GM12878 (cell line): ENCODE measurements at regions not wholly inside any gene's neighbourhood (a gene's known extent, or its start where the extent isn't known, plus 50 kb on each side); places are given as distances from the start of the nearest gene placed in this dataset.

ENCODE experiments used
- ATAC-seq: fragments of 200-7000 bp; cut with Tn5 transposase; 3 replicates; pipeline ENCODE4 v1.9.1; 2020; ENCODE audit warnings: mild to moderate bottlenecking, moderate library complexity
- BruUV-seq: library from RNA; stranded (reverse); fragments of 400-500 nt; replicated peaks from 2 replicates; lab custom pipeline; 2021; lab: Mats Ljungman, UMichigan
- CTCF ChIA-PET: fragments of 300-600 bp; sonication (Branson Sonifier 250); formaldehyde crosslinking; extraction: SDS; loops from one replicate; lab custom pipeline; 2021; ENCODE audit warnings: inconsistent platforms; lab: Yijun Ruan, JAX
- POLR2A ChIA-PET: fragments of 350-600 bp; formaldehyde crosslinking; extraction: SDS; loops from one replicate; lab custom pipeline; 2021; ENCODE audit warnings: inconsistent platforms; lab: Charles Lee
- RAD21 ChIA-PET: fragments of 300-600 bp; sonication (Branson Sonifier 250); formaldehyde crosslinking; loops from one replicate; lab custom pipeline; 2023; ENCODE audit warnings: antibody characterized with exemption; ENCODE audit not compliant: unreplicated experiment; lab: Charles Lee
- SMC1A ChIA-PET: fragments of 300-600 bp; sonication (Branson Sonifier 250); formaldehyde crosslinking; loops from one replicate; lab custom pipeline; 2023; ENCODE audit not compliant: unreplicated experiment, uncharacterized antibody; lab: Charles Lee
- DNase-seq: peaks from one replicate; pipeline ENCODE4 v3.0.0-alpha.2; 2011; ENCODE audit warnings: low read depth, low spot score
- FAIRE-seq: peaks from 3 replicates; lab custom pipeline; 2011; peaks lifted over from hg19 to GRCh38; lab: Jason Lieb, UNC
- H2AFZ ChIP-seq: 2 replicates; pipeline ENCODE4 v1.6.0; 2011; ENCODE audit warnings: low read depth, low read length, control low read depth; ENCODE audit not compliant: control insufficient read depth
- H3K27ac ChIP-seq: 2 replicates; pipeline ENCODE4 v1.5.1; 2011; ENCODE audit warnings: control low read depth; ENCODE audit not compliant: control insufficient read depth, insufficient read depth
- H3K27me3 ChIP-seq, 2 experiments: replicated peaks in 1 of 2; 2 replicates each; pipeline versions ENCODE4 v1.6.0 to v1.6.1; 2011; ENCODE audit warnings: low read length in 1 of 2; ENCODE audit not compliant: control insufficient read depth in 2 of 2, insufficient read depth in 2 of 2
- H3K36me3 ChIP-seq, 2 experiments: 2 replicates each; pipeline ENCODE4 v1.5.1; 2011; ENCODE audit warnings: low read length in 1 of 2; ENCODE audit not compliant: control insufficient read depth in 2 of 2, insufficient read depth in 2 of 2
- H3K4me1 ChIP-seq: 2 replicates; pipeline ENCODE4 v1.6.1; 2011; ENCODE audit warnings: mild to moderate bottlenecking, low read length, moderate library complexity, mixed read lengths; ENCODE audit not compliant: control insufficient read depth, insufficient read depth
- H3K4me2 ChIP-seq: 2 replicates; pipeline ENCODE4 v1.6.0; 2011; ENCODE audit warnings: control low read depth; ENCODE audit not compliant: control insufficient read depth, insufficient read depth
- H3K4me3 ChIP-seq: fragments of 200-600 bp; sonication (generic); 2 replicates; pipeline ENCODE4 v1.5.1; 2016
- H3K79me2 ChIP-seq: 2 replicates; pipeline ENCODE4 v1.6.0; 2011; ENCODE audit warnings: low read length; ENCODE audit not compliant: control insufficient read depth, insufficient read depth
- H3K9ac ChIP-seq: 2 replicates; pipeline ENCODE4 v1.8.0; 2011; ENCODE audit warnings: low read length, control low read depth, mixed read lengths; ENCODE audit not compliant: control insufficient read depth, insufficient read depth
- H3K9me3 ChIP-seq: replicated peaks from 3 replicates; pipeline ENCODE4 v1.5.1; 2011; ENCODE audit warnings: mild to moderate bottlenecking, low read length; ENCODE audit not compliant: control insufficient read depth, insufficient read depth
- H4K20me1 ChIP-seq: 2 replicates; pipeline ENCODE4 v1.6.0; 2011; ENCODE audit not compliant: control insufficient read depth, insufficient read depth
- ATF2 ChIP-seq: IDR thresholded peaks from 2 replicates; pipeline ENCODE4 v1.6.1; 2012; ENCODE audit warnings: low read length, inconsistent platforms
- ATF7 ChIP-seq: fragments of 450-650 bp; IDR thresholded peaks from 2 replicates; pipeline ENCODE4 v1.6.1; 2016; ENCODE audit warnings: low read depth, mild to moderate bottlenecking
- BHLHE40 ChIP-seq, 2 experiments: fragments of 450-650 bp in 1 of 2; IDR thresholded peaks; 2 replicates each; pipeline ENCODE4 v1.6.1; 2011 to 2017; ENCODE audit warnings: low read depth in 2 of 2, borderline replicate concordance in 1 of 2, improper control_type of control experiment in 1 of 2, low read length in 1 of 2, mild to moderate bottlenecking in 1 of 2
- BRCA1 ChIP-seq: IDR thresholded peaks from 2 replicates; pipeline ENCODE4 v1.6.1; 2011; ENCODE audit warnings: low read depth, low read length, improper control_type of control experiment
- CBX5 ChIP-seq: sonication (generic); IDR thresholded peaks from 2 replicates; pipeline ENCODE4 v1.6.1; 2016; ENCODE audit warnings: low read depth, moderate library complexity, mild to moderate bottlenecking, inconsistent platforms
- CTCF ChIP-seq, 3 experiments: IDR thresholded peaks in 2 of 3; conservative IDR thresholded peaks in 1 of 3; 2 replicates each; pipeline ENCODE4 v1.5.1; 2011; ENCODE audit warnings: low read depth in 3 of 3, low read length in 3 of 3, mild to moderate bottlenecking in 3 of 3, control low read depth in 2 of 3, moderate library complexity in 2 of 3, inconsistent platforms in 1 of 3, mixed read lengths in 1 of 3; ENCODE audit not compliant: control insufficient read depth in 2 of 3, insufficient read depth in 1 of 3; ENCODE audit errors: extremely low read depth in 1 of 3
- MEF2A ChIP-seq: IDR thresholded peaks from 2 replicates; pipeline ENCODE4 v1.6.1; 2011; ENCODE audit warnings: low read depth, mild to moderate bottlenecking, low read length, moderate library complexity; ENCODE audit not compliant: insufficient read depth
- MYB ChIP-seq: fragments of 150-350 bp; IDR thresholded peaks from 2 replicates; pipeline ENCODE4 v1.6.1; 2014; ENCODE audit warnings: mild to moderate bottlenecking, low read depth, low read length, borderline replicate concordance
- SMAD5 ChIP-seq: IDR thresholded peaks from 2 replicates; pipeline ENCODE4 v1.6.1; 2016; ENCODE audit warnings: antibody characterized with exemption, low read depth
- TAF1 ChIP-seq: IDR thresholded peaks from 2 replicates; pipeline ENCODE4 v1.6.1; 2011; ENCODE audit warnings: mild to moderate bottlenecking, low read depth, low read length, borderline replicate concordance
- TCF3 ChIP-seq: IDR thresholded peaks from 2 replicates; pipeline ENCODE4 v1.6.1; 2012; ENCODE audit warnings: low read depth, mild to moderate bottlenecking, low read length, borderline replicate concordance; ENCODE audit not compliant: insufficient read depth
- ZZZ3 ChIP-seq: IDR thresholded peaks from 2 replicates; pipeline ENCODE4 v1.6.1; 2011; ENCODE audit warnings: low read depth; ENCODE audit not compliant: control insufficient read depth, insufficient read length
- WGBS: methylation state at CpG from one replicate; pipeline ENCODE4 v1.1.6; 2016; ENCODE audit warnings: low lambda C conversion rate; ENCODE audit not compliant: insufficient replicate concordance, insufficient coverage; ENCODE audit errors: missing lambda C conversion rate; 5-methylcytosine and 5-hydroxymethylcytosine counted together
- in situ Hi-C: fragments of 300-500 bp; cut with MboI; formaldehyde crosslinking; loops from 9 replicates; pipeline ENCODE4 v1.14.3; 2018; ENCODE audit warnings: mixed read lengths
- intact Hi-C: fragments of 100-400 bp; cut with micrococcal nuclease; formaldehyde crosslinking; loops from one replicate; pipeline ENCODE4 v1.14.2; 2022; ENCODE audit not compliant: unreplicated experiment
- TF ChIP-seq, protein P1 (sequence below): IDR thresholded peaks from 2 replicates; pipeline ENCODE4 v1.6.1; 2011; ENCODE audit warnings: borderline replicate concordance, low read depth, mild to moderate bottlenecking, moderate library complexity, mixed read lengths, low read length; ENCODE audit not compliant: insufficient read depth; ENCODE audit errors: extremely low read length
- TF ChIP-seq, protein P2 (sequence below): fragments of 450-650 bp; formaldehyde crosslinking; IDR thresholded peaks from 2 replicates; pipeline ENCODE4 v1.4.0; 2022; ENCODE audit warnings: mild to moderate bottlenecking, moderate library complexity
- TF ChIP-seq, protein P3 (sequence below): fragments of 450-650 bp; IDR thresholded peaks from 2 replicates; pipeline ENCODE4 v1.6.1; 2016; ENCODE audit warnings: mild to moderate bottlenecking

DNA sequence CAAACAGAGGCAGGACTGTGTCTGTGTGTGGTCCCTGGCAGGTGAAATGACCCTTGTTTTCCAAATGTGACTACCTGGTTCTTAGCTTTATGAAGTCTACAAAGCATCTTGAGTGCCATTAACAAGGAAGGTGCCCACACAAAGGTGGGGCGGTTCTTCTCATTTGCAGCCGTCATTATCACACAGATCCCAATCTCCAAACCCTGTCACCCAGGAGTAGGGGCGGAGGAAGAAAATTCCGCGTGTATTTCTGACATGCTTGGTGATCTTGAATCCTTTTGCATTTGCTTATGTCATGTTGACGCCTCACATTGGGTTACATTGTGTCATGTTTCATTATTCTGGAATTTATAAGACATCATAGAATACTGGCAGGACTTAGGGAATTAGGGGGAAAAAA, 277.3 kb downstream of the VRK1 start:
- ChIA-PET CTCF (no interaction called here), SMC1A (interaction anchor here (0.9 kb wide), 1 partner anchor 11 kb away, joined by 4 read pairs; no protein-coding TSS in a partner anchor), POLR2A (no interaction called here), RAD21 (no interaction called here)
- Histone ChIP-seq H3K79me2 (no peaks in the 10 kb centered on the region), H3K4me3 (no peak overlapping the region), H3K27ac (no peak overlapping the region), H3K4me2 (no peak overlapping the region), H4K20me1 (no peaks in the 10 kb centered on the region), H3K4me1 (peaks cover 5% of the 10 kb centered on the region), H3K9ac (no peak overlapping the region), H3K36me3 (no peaks in the 10 kb centered on the region), H3K9me3 (no peaks in the 10 kb centered on the region), H2AFZ (no peak overlapping the region), H3K27me3 (no peaks in the 10 kb centered on the region)
- WGBS: 86% methylated on average over 6 of the region's 6 CpGs
- ATAC-seq (no peak), DNase-seq (no peak), FAIRE-seq (no peak)
- BruUV-seq: no TSS peak
- in situ Hi-C loops (no loop called here), intact Hi-C loops (no loop called here)
- TF ChIP-seq, protein P1, sequence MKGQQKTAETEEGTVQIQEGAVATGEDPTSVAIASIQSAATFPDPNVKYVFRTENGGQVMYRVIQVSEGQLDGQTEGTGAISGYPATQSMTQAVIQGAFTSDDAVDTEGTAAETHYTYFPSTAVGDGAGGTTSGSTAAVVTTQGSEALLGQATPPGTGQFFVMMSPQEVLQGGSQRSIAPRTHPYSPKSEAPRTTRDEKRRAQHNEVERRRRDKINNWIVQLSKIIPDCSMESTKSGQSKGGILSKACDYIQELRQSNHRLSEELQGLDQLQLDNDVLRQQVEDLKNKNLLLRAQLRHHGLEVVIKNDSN: no peak
- no peak for TF ChIP-seq TCF3
- TF ChIP-seq MYB: no peak
- TF ChIP-seq ATF7: no peak
- TF ChIP-seq ZZZ3: no peak
- no peak for TF ChIP-seq CTCF (IDR thresholded peaks at IDR 0.05 in 2 of 3, conservative IDR thresholded peaks at IDR 0.05 in 1 of 3; ENCODE audit: control insufficient read depth in 2 of 3, extremely low read depth in 1 of 3, insufficient read depth in 1 of 3, low read depth in 3 of 3, low read length in 3 of 3)
- no peak for TF ChIP-seq MEF2A
- TF ChIP-seq SMAD5: no peak
- no peak for TF ChIP-seq CBX5
- TF ChIP-seq BRCA1: no peak
- no peak for TF ChIP-seq TAF1
- TF ChIP-seq, protein P2, sequence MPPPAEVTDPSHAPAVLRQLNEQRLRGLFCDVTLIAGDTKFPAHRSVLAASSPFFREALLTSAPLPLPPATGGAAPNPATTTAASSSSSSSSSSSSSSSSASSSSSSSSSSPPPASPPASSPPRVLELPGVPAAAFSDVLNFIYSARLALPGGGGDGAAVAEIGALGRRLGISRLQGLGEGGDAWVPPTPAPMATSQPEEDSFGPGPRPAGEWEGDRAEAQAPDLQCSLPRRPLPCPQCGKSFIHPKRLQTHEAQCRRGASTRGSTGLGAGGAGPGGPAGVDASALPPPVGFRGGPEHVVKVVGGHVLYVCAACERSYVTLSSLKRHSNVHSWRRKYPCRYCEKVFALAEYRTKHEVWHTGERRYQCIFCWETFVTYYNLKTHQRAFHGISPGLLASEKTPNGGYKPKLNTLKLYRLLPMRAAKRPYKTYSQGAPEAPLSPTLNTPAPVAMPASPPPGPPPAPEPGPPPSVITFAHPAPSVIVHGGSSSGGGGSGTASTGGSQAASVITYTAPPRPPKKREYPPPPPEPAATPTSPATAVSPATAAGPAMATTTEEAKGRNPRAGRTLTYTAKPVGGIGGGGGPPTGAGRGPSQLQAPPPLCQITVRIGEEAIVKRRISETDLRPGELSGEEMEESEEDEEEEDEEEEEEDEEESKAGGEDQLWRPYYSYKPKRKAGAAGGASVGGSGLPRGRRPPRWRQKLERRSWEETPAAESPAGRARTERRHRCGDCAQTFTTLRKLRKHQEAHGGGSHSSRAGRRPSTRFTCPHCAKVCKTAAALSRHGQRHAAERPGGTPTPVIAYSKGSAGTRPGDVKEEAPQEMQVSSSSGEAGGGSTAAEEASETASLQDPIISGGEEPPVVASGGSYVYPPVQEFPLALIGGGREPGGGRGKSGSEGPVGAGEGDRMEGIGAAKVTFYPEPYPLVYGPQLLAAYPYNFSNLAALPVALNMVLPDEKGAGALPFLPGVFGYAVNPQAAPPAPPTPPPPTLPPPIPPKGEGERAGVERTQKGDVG (CRISPR knock-in tag): no peak
- no peak for TF ChIP-seq ATF2
- TF ChIP-seq BHLHE40 (IDR thresholded peaks at IDR 0.05; ENCODE audit: borderline replicate concordance in 1 of 2, low read depth in 2 of 2, low read length in 1 of 2): no peak
- TF ChIP-seq, protein P3, sequence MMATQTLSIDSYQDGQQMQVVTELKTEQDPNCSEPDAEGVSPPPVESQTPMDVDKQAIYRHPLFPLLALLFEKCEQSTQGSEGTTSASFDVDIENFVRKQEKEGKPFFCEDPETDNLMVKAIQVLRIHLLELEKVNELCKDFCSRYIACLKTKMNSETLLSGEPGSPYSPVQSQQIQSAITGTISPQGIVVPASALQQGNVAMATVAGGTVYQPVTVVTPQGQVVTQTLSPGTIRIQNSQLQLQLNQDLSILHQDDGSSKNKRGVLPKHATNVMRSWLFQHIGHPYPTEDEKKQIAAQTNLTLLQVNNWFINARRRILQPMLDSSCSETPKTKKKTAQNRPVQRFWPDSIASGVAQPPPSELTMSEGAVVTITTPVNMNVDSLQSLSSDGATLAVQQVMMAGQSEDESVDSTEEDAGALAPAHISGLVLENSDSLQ: no peak
